NOMO-1 (cell line): ENCODE measurements at regions not wholly inside any gene's neighbourhood (a gene's known extent, or its start where the extent isn't known, plus 50 kb on each side); places are given as distances from the start of the nearest gene placed in this dataset.
A peak's percentile ranks its signal among the peaks of the same experiment; 100 is the strongest.
"Not testable (repeated sequence)": the region's sequence is repeated elsewhere in the genome, so short reads cannot be mapped to it uniquely, and the experiment has no call there.

Experiments
- DNase-seq, 2 experiments: peaks; one replicate each; lab custom pipeline; 2025; ENCODE audit not compliant: unreplicated experiment in 2 of 2; lab: John Stamatoyannopoulos, UW

- DNase-seq: no peak
Measured at GRCh38 chr18:57956491-57956890, 87.5 kb upstream of the NEDD4L start.

DNA sequence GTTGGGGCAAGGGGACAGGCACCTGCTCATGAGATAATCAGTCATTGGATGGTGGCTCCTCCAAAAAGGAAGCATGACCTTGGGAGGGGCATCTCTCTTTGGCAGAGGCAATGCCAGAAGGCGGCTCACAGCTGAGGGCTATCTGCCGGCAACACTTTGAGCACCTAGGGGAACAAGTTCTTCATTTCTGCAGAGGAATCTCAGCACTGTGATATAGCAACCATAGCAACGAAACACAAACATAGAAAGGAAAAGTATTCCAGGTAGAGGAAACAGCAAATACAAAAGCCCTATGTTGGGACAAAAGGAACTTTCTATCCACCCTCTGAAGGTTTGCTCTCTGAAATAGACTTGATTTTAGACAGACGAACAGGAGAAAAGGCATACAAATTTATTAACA is 89.1 kb upstream of the NEDD4L start:
- DNase-seq: no peak

DNA sequence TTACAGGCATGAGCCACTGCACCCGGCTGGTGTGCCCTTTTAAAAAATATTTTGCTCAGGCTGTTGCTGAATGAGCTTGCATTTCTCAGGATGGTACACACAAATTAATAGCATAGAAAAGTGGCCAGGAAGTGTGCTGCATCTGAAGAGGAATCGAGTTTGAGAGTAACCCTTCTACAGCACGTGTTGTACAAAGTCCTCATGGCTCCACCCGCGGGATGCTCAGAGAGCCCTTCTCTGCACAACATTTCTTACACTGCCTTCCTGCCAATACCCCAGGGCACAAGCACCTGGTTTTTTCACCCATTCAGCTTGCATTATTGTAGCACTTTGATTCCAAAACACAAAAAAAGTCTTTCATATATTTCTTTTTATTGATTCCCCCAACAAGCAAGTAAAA is 90.1 kb upstream of the NEDD4L start:
- DNase-seq: no peak

- DNase-seq: no peak
Measured at GRCh38 chr18:57951999-57952774, 91.8 kb upstream of the NEDD4L start.

DNA sequence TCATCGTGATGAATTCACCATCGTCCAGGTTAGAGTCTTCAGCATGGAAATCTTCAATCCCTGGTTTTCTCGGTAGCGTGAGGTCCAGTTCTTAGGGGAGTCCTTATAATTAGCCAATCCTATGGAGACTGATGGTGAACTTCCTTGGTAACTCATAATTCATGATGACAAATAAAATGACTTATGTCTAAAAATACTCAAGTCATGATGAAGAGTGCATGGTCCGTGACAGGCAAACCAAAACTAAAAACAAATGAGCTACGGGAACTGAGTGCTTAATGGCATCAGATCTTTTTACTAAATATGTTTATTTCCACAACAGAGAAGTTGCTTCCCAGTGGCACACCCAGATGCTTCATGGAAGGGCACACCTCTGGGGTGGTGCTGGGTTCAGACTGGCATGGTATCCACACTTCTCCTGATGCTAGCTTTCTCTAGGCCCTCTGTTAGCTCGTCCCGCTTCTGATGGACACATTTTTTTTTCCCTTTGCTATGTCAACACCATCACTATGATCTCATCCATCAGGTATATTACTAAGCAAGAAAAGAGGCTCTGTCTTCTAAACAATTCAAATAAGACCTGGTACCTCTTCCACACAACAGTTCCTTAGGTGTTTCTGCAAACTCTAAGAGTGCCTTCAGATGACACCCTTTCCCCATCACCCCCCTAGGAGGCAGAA is 92.8 kb upstream of the NEDD4L start:
- DNase-seq: no peak

- DNase-seq: no peak
Measured at GRCh38 chr18:57950542-57950941, 93.5 kb upstream of the NEDD4L start.

DNA sequence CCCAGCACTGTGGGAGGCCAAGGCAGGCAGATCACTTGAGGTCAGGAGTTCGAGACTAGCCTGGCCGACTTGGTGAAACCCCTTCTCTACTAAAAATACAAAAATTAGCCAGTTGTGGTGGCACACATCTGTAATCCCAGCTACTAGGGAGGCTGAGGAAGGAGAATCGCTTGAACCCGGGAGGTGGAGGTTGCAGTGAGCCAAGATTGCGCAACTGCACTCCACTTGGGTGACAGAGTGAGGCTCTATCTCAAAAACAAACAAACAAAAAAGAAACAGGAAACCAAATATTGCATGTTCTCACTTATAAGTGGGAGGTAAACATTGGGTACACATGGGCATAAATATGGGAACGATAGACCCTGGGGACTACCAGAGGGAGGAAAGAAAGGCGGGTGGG is 94.7 kb upstream of the NEDD4L start:
- DNase-seq: not testable (repeated sequence)

DNA sequence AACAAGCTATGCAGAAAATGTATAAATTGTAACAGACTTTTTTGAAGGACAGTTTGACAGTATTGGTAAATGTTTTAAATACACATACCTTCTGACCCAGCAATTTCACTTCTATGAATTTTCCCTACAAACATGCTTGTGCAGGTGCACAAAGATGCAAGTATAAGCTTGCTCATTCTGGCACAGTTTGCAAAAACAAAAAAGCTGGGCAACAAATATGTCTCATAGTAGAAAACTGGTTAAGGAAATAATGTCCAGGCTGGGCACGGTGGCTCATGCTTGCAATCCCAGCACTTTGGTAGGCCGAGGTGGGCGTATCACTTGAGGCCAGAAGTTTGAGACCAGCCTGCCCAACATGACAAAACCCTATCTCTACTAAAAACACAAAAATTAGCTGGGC is 96.9 kb upstream of the NEDD4L start:
- no peak for DNase-seq

DNA sequence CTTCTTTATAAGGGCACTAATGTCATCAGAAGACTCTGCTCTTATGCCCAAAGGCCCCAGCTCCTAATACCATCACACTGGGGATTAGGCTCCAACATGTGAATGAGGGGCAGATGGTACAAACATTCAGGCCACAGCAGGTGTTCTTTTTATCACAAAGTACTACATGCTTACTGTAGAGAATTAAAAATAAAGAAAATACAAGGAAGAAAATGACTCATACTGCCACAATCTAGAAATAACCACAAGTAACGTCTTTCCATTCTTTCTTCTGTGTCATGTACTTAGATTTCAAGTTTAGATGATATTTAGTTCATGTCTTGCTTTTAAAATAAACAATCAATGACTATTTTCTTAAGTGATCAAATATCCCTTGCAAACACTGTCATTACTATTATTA is 100.3 kb upstream of the NEDD4L start:
- DNase-seq: no peak

DNA sequence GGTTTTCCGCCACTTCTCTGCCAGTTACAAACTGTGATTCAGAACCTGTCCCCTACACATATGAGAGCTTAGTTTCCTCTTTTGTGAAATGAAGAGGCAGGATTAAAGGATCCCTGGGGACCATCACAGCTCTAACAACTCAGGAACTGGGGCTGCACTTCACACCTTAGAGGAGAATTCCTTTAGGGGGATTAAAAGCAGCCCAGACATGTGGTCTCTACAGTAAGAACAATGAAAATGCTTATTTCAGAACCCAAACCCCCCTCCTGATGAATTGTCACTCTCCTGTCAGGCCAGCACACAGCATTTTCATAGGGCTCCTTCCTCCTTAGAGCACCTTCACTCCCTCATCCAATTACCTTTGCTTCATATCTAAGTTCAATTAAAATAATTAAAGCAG is 101.5 kb upstream of the NEDD4L start:
- no peak for DNase-seq

GRCh38 chr18:57941841-57942489 is 102.1 kb upstream of the NEDD4L start:
- no peak for DNase-seq

GRCh38 chr18:57940166-57940660 is 103.8 kb upstream of the NEDD4L start:
- DNase-seq: no peak

DNA sequence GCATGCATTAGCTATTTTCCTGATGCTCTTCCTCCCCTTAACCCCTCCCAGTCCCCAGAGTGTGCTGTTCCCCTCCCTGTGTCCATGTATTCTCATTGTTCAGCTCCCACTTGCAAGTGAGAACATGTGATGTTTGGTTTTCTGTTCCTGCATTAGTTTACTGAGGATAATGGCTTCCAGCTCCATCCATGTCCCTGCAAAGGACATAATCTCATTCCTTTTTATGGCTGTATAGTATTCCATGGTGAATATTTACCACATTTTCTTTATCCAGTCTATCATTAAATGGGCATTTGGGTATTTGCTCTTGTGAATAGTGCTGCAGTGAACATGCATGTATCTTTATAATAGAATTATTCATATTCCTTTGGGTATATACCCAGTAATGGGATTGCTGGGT is 109.7 kb upstream of the NEDD4L start:
- DNase-seq: not testable (repeated sequence)

GRCh38 chr18:57931038-57931437 is 113.0 kb upstream of the NEDD4L start:
- DNase-seq: no peak

DNA sequence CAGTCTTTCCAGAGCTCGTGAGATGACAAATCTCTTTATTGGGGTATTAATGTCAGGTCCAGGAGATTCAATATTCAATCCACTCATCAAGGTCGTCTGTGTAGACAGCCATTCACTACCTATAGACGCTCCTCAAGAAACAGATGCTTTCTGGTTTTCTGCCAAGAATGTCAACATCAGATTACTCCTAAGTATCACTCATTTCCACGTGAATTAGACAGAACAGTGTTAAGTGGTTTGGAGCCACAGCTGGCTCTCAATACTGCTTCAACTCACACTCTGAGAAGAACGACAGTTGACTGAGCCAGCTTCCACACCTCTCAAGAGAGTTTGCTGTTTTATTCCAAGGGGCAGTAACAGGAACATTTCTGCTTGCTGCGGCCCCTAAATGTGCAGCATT is 113.5 kb upstream of the NEDD4L start:
- DNase-seq: no peak

GRCh38 chr18:57929922-57930321 is 114.1 kb upstream of the NEDD4L start:
- DNase-seq: no peak

DNA sequence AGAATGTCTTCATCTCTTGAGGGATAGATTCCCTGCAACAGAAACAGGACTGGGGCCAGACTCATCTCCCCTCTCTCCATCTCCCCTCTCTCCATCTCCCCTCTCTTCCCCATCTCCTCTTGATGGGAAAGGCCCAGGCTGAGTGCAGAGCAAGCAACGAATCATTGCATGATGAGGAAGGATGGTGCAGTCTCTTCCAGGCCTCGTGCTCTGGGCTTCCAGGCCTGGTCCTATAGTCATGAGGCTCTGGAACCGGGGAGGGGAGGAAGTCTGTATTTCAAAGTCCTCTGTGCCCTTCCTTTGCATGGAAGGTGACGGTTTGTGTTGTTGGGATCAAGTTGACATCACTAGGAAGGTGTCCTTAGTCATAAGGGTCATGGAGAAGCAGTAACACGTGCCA is 115.6 kb upstream of the NEDD4L start:
- DNase-seq: no peak

GRCh38 chr18:57927511-57927910 is 116.5 kb upstream of the NEDD4L start:
- no peak for DNase-seq

GRCh38 chr18:57925706-57926105 is 118.3 kb upstream of the NEDD4L start:
- no peak for DNase-seq

DNA sequence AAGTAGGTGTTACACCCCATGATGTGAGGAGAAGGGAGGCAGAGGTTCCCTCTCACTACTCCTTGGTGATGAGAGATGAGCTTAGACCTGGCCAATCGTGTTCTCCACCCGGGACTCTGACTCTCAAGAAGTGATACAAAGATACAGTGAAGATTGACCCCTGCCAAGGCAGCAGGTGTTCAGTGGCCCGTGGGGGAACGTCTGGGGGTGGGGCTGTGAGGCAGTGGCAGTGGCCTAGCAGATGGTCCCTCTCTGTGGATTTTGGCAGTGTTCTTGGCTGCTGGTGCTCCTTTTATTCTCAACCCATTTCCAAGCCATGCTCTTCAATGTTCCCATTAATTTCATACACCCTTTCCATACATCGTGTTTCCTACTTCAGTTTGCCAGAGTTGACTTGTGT is 120.4 kb upstream of the NEDD4L start:
- DNase-seq: no peak

DNA sequence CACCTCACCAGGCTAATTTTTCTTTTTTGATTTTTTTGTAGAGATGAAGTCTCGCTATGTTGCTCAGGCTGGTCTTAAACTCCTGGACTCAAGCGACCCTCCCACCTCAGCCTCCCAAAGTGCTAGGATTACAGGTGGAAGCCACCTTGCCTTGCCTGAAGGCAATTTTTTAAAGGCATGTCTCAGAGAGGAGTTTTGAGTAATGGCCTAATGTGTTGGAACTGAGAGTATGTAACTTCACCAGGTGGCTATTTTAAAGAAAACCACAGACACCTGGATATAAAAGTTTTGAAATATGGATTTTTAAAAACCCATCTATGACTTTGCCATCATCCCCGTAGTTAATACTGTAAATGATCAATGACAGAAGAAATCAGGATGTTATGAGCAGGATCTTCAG is 119.8 kb upstream of the ATP8B1 start:
- no peak for DNase-seq

DNA sequence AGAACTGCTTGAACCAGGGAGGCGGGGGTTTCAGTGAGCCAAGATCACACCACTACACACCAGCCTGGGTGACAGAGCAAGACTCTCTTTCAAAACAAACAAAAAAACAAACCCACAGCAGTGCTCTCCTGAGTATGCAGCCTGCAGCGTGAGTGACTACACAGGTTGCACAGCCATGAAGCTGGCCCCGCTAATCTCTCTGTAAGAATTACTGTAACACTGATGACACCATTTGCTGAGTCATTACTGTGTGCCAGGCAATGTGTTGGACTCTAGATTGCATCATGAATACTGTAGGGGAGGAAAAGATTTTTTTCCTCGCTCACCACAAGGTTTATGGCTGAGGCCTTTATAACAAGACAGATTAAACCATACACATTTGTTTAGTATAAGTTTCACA is 118.6 kb upstream of the ATP8B1 start:
- DNase-seq: peak; percentile 50 to 57
